HG03175 (cell line): ENCODE measurements at regions not wholly inside any gene's neighbourhood (a gene's known extent, or its start where the extent isn't known, plus 50 kb on each side); places are given as distances from the start of the nearest gene placed in this dataset.
A peak's percentile ranks its signal among the peaks of the same experiment; 100 is the strongest.
"Not testable (repeated sequence)": the region's sequence is repeated elsewhere in the genome, so short reads cannot be mapped to it uniquely, and the experiment has no call there.

ENCODE experiments used
- ATAC-seq: cut with Tn5 transposase; IDR thresholded peaks from one replicate; pipeline ENCODE4 v1.9.1; 2021; ENCODE audit warnings: mild to moderate bottlenecking, moderate library complexity; ENCODE audit not compliant: unreplicated experiment

DNA sequence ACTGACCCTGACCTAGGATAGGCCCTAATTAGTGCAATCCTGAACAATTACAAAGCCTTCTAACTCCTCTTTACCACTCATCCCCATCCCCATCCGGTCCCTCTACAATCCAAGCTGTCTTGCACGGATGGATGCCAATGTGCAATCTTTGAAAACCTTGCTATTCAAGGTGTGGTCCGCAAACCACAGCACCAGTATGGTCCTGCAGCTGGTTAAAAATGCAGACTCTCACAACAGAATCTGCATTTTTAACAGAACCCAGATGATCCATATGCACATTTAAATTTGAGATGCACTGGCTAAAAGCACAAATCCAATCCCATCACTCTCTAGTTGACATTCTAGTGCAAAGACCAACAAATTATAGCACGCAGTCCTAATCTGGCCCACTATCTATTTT, 230.6 kb upstream of the KRR1 start:
- ATAC-seq = no peak

DNA sequence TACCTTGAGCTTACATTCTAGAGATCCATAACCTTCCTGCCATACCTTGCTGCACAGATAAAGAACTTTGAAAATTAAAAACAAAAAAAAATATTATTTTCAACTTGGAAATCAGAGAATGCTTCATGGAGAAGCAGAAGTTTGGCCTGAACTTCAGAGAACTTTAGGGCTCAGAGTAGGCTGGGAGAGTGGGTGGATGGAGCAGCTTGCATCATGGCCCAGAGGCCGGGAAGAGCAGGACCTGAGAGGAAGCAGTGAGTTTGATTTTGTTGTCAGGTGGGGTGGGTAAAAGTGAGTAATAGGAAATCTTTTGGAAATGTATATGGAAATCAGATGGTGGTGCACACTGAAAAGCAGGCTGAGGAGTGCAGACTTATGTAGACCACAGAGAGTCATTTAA, 228.5 kb upstream of the KRR1 start:
- ATAC-seq = no peak

DNA sequence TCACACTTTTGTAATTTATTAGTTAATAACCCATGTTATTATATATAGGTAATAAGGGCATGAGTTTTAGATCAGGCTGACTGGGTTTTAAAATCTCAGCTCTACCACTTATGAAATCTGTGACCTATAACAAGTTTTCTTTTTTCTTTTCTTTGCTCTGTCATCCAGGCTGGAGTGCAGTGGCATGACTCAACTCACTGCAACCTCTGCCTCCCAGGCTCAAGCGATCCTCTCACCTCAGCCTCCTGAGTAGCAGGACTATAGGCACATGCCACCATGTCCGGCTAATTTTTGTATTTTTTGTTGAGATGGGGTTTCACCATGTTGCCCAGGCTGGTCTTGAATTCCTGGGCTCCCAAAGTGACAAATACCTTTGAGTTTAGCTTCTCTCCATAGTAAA, 227.7 kb upstream of the KRR1 start:
- ATAC-seq = not testable (repeated sequence)

DNA sequence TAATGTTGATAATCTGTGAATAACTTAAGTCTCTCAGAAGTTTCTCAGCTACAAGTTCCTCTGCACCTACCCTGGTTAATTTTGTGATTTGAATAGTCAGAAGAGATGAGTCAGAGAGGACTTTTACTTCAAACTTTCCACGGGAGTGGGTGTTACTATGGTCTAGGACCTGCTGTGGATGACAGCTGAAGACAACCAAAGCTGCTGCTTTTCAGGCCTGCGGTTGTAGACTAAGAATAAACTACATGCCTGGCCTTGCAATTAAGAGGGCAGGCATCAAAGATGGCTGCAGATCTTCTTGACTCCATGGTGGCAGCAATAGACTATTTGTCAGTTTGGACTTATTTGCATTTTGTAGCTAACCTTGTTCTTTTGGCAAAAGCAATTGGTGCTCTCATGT, 227.1 kb upstream of the KRR1 start:
- ATAC-seq = peak; percentile 92

DNA sequence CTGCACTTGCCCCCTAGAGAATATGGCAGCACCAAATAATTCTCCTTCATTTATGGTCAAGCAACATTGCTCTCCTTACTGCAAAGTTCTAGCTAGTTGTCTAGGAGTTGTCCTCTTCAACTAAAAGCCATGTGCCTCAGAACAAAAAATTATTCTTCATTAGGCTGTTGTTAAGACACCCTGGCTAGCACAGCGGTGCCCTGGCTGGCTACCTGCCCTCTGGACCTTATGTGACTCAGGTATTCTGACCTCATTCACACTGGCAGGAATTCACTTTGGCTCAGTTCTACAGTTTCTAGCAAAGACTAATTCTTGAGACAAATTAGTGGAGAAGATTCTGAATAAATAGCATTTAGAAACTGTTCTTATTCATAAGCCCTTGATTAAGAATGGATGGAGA, 224.4 kb upstream of the KRR1 start:
- no peak for ATAC-seq

DNA sequence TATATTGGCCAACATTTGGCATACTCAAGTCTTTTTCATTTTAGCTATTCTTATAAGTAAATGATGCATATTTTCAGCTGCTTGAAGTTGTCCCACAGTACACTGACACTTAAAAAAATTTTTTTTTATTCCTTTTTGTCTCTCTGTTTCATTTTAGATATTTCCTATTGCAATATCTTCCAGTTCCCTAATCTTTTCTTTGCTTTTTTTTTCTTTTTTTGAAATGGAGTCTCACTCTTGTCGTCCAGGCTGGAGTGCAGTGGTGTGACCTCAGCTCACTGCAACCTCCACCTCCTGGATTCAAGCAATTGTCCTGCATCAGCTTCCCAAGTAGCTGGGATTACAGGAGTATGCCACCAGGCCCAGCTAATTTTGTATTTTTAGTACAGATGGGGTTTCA, 217.4 kb upstream of the KRR1 start:
- ATAC-seq = no peak

DNA sequence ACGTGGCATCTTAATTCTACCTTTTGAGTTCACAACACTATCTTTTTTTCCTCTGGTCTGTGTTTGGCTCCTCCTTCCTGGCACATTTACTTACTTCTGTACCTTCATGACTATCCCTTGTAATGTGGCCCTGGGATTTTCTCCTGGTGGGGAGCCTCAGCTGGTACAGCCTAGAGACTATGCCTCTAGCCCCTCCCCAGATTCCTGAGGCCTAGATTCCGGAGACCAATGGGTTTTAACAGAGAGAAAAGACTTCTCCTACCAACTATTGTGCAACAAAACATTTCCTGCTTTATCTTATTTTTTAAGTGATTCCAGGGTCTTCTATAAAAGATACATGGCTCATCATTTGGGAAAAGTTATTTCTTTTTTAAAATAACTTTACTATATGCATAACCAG, 216.2 kb upstream of the KRR1 start:
- no peak for ATAC-seq

DNA sequence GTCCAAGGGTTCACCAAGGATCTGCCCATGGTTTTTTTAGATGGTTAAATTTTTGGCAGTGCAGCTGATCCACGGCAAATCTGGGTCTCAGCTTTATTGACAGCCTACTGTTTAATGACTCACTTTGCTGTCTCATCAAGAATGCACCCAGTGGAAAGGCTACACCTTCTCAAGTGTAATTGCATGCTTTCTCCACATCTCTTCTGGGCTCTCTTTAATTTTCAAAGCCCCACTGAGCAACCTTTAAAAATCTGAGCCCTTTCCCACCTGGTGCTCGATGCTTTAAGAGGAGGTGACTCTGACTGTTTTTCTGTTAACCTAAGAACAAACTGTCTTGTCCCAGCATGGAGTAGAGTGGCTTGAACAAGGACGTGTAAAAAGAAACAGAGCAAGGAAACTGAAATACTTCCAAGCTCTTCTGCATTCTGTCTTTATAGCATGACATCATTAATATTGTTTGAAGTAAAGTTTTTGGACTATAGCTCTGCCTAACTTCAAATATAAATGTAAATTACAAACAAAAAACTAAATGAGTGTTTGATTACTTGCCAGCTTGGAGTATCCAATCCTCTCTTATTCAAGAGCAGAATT, 214.2 kb upstream of the KRR1 start:
- ATAC-seq = no peak

DNA sequence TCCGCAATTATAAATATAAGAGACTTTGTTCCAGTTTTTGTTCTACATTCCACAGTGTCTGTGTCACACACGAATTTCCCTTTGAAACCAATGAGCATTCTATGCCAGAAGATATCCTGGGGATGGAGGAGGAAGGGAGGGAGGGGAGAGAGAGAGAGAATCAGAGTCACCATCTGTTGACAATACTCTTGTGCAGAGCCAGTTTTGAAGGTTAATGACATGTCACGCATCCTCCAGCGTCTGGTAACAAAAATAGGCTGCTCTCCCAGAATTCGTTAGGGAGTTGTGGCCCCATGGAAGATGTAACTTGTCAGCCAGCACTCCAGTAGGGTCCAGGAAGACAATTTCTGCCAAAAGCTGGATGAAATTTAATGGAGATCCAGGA, 213.5 kb upstream of the KRR1 start:
- ATAC-seq = no peak

DNA sequence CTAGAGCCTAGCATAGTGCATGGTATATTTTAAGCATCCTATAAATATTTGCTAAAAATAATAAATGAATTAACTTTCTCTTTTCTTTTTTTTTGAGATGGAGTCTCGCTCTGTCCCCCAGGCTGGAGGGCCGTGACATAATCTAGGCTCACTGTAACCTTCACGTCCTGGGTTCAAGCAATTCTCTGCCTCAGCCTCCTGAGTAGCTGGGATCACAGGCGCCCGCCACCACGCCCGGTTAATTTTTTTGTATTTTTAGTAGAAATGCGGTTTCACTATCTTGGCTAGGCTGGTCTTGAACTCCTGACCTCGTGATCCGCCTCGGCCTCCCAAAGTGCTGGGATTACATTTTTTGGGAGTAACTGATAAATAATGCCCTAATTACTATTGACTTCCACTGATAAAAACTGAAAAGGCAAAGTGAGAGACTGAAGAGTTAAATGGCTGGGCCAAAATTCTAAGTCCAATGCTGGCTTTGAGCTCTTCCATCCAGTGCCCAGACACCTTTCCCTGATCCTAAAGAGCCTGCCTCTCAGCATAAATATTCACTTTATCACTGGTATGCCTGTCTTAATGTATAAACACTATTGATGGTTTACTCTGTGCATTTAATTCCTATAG, 213.0 kb upstream of the KRR1 start:
- ATAC-seq = no peak

DNA sequence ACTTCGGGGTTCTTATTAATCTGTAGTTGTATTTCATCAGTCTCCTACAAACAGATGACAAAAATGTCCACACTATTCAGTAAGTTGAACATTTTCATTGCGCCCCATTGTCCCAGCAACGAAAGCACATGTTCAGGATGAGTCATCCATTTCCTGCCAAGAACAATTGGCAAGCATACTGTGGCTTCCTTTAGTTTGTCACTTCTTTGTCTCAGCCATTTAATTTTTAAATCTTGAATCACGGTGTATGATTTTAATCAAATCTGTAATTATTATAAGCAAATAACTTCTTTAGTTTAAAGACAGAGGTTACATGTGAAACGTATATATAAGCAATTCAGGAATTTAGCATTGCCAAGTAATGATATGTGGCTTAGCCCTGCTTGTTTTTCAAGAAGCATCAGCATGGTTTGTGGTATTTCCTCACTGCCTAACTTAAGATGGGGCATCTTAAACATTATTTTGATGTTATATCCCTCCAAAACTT, 211.3 kb upstream of the KRR1 start:
- peak; percentile 84 for ATAC-seq

DNA sequence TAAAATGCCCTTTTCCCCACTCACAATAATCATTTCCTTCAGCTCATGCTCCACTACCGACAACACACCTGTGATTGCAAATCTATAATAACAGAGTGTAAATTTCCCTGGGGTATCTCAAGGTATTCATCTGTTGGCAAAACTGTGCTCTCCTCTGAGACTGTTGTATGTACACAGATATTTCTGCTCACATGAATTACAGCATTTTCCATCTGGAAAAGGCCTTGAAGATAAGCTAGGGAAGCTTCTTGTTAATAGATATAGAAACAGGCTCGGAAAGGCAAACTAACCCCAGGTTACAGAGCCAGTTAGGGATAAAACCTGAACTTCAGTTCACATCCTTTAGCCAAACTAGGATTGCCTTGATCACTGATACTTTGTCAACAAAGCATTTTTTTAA, 210.4 kb upstream of the KRR1 start:
- ATAC-seq = no peak

DNA sequence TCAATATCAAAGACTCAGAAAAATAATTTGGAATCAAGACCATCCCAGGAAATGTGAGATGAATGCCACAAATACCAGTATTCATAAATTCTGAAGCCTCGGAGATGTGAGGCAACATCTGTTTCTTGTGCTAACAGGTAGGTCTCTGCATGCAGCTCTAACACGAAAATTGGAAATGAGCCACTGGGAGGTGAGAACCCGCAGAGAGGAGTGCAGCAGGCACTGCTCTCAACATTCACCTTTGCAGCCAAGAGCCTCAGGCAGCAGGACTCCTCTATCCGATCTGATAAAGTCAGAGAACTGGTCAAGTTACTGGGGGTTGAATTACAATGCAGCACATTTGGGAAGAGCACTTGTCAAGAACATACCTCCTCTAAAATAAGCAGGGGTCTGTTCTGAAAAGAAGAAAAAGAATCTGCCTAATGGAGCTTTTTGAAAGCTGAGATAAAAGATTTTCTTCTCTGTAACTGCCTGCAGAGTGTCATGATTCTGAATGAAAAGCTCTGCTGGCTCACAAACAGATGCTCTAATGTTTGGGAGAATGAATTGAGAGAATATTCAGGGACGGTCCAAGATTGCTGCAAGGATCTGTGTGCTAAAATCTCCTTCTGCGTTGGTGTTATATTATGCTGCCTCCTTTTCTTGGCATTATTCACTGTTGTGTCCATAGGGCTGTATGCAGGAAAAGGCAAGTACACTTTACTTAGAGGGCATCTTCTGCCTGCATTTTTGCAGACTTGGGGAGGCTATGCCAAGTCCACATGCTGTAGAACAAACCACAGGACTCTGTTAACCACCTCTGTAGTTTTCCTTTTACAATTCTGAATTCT, 209.6 kb upstream of the KRR1 start:
- ATAC-seq = no peak

DNA sequence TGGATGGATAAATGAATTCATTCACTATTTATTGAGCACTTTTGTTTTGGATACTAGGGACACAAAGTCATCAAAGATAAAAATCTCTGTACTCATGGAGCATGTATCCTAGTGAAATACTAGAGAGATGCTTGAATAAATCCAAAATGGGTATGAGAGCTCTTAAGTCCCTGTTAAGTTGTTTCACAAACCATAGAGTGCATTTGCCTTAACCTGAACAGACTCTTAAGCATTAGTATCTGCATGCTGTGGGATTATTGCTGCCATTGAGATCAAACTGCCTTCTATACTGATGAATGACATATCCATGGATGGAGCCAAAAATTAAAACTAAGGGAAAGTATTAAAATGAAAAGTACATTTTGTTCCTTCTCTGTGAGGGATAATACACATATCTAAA, 206.5 kb upstream of the KRR1 start:
- ATAC-seq = no peak

DNA sequence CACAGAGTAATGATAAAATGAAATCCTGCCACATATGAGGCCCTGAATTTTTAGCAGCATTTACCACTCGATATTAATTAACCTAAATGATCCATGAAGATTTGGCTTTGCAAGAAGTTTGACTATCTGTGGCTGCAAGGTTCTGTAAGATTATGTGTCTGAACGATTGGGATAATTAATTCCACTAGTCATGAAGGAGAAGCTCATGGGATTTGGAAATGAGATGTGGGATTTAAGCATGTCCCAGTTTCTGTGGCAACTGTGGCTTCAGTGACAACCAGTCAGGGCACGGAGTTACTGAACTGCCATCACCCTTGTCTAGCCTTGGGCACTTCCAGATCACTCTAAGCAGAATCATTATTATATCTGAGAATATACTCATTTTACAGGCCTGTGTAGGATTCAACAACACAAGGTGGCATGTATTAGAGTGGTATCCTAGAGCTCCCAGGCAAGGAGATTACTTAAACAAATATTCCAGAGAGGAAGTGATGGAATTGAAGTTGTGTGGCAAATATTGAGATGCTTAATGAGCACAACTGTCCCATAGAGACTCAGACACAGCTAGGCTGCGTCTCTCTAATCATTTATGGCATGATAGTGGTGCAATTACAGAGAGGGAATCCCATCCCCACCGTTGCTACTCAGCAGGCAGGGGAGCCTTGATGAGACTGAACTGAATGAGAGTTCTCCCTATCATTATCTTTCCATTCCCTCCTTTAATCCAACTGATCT, 205.0 kb upstream of the KRR1 start:
- no peak for ATAC-seq

DNA sequence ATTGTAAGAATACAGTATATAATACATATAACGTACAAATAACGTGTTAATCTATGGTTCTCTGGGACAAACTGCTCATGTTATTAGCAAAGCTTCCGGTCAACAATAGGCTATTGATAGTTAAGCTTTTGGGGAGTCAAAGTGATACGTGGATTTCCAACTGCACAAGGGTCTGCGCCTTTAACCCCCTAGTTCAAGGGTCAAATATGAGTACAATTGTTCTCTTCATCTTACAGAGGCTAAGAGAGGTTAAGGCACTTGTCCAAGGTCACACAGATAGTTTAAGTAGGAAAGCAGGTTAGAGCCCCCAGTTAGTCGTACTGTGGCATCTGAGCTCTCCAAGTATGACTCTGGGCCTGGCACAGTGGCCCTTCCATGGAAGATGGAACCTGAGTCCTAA, 204.3 kb upstream of the KRR1 start:
- no peak for ATAC-seq

DNA sequence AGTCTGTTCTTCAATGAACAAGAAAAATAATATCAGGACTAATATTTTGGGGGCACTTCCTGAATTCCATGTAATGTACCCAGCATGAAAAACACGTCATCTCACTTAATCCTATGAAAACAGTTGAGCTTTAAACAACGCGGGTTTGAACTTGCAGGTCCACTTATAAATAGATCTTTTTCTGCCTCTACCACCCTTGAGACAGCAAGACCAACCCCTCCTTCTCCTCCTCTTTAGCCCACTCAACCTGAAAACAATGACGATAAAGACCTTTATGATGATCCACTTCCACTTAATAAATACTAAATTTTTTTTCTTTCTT, 203.9 kb upstream of the KRR1 start:
- no peak for ATAC-seq

DNA sequence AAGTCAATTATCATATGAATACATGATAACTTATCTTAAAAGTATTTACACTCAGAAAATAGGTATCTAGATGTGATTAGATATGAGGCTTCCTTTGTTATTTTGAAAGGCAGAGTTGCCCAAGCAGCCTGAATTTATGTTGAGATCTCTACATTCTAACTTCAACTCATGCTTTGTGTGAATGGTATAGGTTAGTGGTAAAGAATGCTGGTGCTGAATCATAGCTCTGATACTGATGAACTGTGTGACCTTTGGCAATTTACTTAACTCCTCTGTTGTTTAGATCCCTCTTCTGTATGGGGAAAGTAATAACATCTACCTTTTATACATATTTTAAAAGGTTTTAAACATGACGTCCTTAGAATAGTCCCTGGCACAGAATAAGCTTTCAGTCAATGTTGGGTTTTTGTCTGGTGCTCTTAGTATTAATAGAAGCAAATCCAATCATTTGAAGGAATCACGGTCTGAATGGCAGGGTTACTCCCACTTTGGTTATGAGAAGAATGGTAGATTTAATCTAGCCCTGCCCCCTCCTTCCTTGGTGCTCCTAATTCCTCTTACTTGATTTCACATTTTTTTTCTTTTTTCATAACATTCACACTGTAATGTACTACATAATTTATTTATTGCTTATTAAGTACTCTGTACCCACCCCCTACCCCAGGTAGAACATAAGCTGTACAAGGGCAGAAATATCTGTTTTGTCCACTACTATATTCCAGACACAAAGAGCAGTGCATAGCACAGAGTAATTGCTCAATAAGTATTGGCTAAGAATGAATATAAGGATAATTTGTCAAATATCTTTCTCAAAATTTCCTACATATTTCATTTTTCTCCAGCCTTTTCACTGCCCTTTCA, 203.3 kb upstream of the KRR1 start:
- ATAC-seq = no peak

DNA sequence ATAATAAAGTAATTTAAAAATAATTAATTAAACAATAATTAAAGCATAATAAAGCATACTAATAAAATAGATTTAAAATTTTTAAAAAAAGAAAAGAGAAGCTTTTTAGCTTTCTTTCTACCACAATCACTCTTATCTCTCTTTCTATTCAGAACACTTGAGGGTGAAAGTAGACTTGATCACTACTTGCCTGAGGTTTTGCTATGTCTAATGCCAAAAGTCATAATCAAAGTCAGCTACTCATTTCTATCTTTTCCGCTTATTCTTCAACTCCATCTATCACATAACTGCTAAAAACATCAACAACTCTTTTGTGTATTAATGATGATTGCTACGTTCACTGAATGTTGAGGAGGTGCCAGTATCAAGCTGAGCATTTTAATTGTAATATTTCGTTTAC, 202.0 kb upstream of the KRR1 start:
- no peak for ATAC-seq

DNA sequence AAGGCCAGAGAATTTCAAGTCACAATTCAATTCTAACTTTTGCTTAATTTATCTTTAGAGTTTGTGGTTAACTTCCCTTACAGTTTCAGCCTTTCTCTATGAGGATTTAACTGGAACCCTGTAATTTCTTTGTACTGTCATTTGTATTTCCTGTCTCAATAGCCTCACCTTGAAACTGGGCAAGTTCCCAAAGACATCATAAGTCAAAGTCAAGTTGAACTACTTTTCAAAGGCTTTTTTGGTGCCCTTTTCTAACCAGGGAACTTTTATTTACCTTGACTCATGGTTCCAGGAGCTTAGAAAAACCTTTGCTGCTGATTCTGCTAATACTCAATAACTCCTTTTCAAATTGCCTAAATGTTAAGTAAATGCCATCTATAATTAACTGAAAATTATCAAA, 200.8 kb upstream of the KRR1 start:
- ATAC-seq = no peak

DNA sequence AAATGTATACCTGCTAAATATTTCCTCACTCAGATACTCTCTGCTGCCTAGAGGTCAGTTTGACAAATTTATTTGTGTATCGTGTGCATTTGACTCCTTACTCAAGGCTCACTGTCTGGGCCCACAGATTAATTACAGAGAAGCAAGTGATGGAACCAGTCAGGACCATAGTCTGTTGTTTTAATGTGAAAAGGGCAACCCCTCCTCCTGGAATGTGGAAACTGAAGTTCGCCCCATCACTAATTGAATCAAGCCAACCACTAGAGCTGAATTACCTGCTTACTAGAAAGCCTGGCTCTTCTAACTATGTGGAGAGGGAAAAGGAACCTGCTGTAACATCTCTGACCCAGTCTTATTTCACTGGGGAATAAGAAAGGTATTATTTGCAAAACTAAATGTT, 199.9 kb upstream of the KRR1 start:
- ATAC-seq = no peak
